NCI-H187 treated with DMSO at 0.1 percent for 48 hours (cell line): ENCODE measurements at regions not wholly inside any gene's neighbourhood (a gene's known extent, or its start where the extent isn't known, plus 50 kb on each side); places are given as distances from the start of the nearest gene placed in this dataset.
"Not testable (repeated sequence)": the region's sequence is repeated elsewhere in the genome, so short reads cannot be mapped to it uniquely, and the experiment has no call there.

ENCODE experiments used
- DNase-seq: peaks from one replicate; lab custom pipeline; 2025; lab: John Stamatoyannopoulos, UW

GRCh38 chr9:85077146-85077545 is 407.6 kb downstream of the NTRK2 start:
- not testable (repeated sequence) for DNase-seq
